D721Med (cell line): ENCODE measurements at regions not wholly inside any gene's neighbourhood (a gene's known extent, or its start where the extent isn't known, plus 50 kb on each side); places are given as distances from the start of the nearest gene placed in this dataset.

ENCODE experiments used
- DNase-seq: peaks from one replicate; pipeline ENCODE4 v3.0.0; 2011; ENCODE audit warnings: low spot score; ENCODE audit not compliant: insufficient read length
- FAIRE-seq: peaks from 2 replicates; lab custom pipeline; 2011; peaks lifted over from hg19 to GRCh38; lab: Jason Lieb, UNC
- CTCF ChIP-seq: IDR thresholded peaks from 2 replicates; pipeline ENCODE4 v1.5.1; 2012; ENCODE audit warnings: mild to moderate bottlenecking, control low read depth; ENCODE audit not compliant: insufficient read depth; ENCODE audit errors: missing control alignments

- no peak for DNase-seq
- TF ChIP-seq CTCF = no peak
- FAIRE-seq = no peak
These were observed 199.5 kb upstream of the CCL2 start for GRCh38 chr17:34055606-34056005.

GRCh38 chr17:34059423-34060220 lies 195.5 kb upstream of the CCL2 start:
- no peak for DNase-seq
- TF ChIP-seq CTCF = no peak
- FAIRE-seq = no peak

- no peak for FAIRE-seq
- TF ChIP-seq CTCF = no peak
- DNase-seq = no peak
These were observed 188.6 kb upstream of the CCL2 start for GRCh38 chr17:34066528-34066927.

GRCh38 chr17:34067011-34067410 lies 188.1 kb upstream of the CCL2 start:
- DNase-seq = no peak
- no peak for TF ChIP-seq CTCF
- FAIRE-seq = no peak

GRCh38 chr17:34068571-34068970 lies 186.5 kb upstream of the CCL2 start:
- DNase-seq (no peak), FAIRE-seq (no peak)
- no peak for TF ChIP-seq CTCF

DNA sequence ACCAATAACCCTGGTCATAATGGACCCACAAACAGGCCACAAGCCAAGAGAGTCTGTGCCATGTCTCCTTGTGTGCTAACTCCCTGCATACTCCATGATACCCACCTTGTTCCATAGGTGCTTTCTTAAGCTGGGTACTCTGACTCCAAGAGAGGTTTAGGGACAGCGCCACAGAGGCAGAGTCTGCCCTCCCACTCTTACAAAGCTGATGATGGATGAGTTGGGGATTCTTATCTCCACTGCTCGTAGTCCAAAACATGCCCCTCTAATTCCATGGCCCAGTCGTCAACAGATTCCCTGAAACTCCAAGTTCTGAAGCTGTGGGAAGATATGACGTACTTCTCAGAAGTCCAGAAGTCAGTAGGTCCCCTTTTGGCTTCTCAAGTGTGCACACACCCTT lies 184.4 kb upstream of the CCL2 start:
- FAIRE-seq (no peak), DNase-seq (no peak)
- TF ChIP-seq CTCF = no peak

GRCh38 chr17:34071886-34072420 lies 183.1 kb upstream of the CCL2 start:
- DNase-seq (no peak), FAIRE-seq (no peak)
- TF ChIP-seq CTCF = no peak
